OCI-LY7 (cell line): ENCODE measurements at regions not wholly inside any gene's neighbourhood (a gene's known extent, or its start where the extent isn't known, plus 50 kb on each side); places are given as distances from the start of the nearest gene placed in this dataset.

Experiments
- BruUV-seq: library from RNA; stranded (reverse); fragments of 400-500 nt; replicated peaks from 2 replicates; lab custom pipeline; 2021; lab: Mats Ljungman, UMichigan
- CTCF ChIA-PET: fragments of 300-600 bp; sonication (Branson Sonifier 250); formaldehyde crosslinking; loops from one replicate; lab custom pipeline; 2022; ENCODE audit warnings: antibody characterized with exemption; ENCODE audit not compliant: unreplicated experiment; lab: Charles Lee
- POLR2A ChIA-PET: fragments of 300-600 bp; sonication (Branson Sonifier 250); formaldehyde crosslinking; loops from one replicate; lab custom pipeline; 2022; ENCODE audit warnings: antibody characterized with exemption; lab: Charles Lee
- DNase-seq: peaks from one replicate; pipeline ENCODE4 v3.0.0-alpha.2; 2015; ENCODE audit warnings: low spot score
- H2AFZ ChIP-seq: fragments of 200-600 bp; sonication (generic), shearing (Covaris generic); 2 replicates; pipeline ENCODE4 v1.6.1; 2014; ENCODE audit warnings: mild to moderate bottlenecking, antibody characterized with exemption, low read length, moderate library complexity
- H3K27ac ChIP-seq: fragments of 200-600 bp; sonication (generic); 2 replicates; pipeline ENCODE4 v1.5.1; 2014; ENCODE audit warnings: mixed run types, low read depth, mild to moderate bottlenecking, moderate library complexity, low read length, inconsistent platforms; ENCODE audit not compliant: poor library complexity, severe bottlenecking
- H3K36me3 ChIP-seq: fragments of 200-600 bp; sonication (generic); 2 replicates; pipeline ENCODE4 v1.6.1; 2014; ENCODE audit warnings: mild to moderate bottlenecking, antibody characterized with exemption, low read length, moderate library complexity, mixed read lengths; ENCODE audit not compliant: insufficient read depth
- H3K4me1 ChIP-seq: fragments of 200-600 bp; sonication (generic); 2 replicates; pipeline ENCODE4 v1.5.1; 2014; ENCODE audit warnings: mild to moderate bottlenecking, low read length; ENCODE audit not compliant: insufficient read depth, poor library complexity, severe bottlenecking
- H3K4me2 ChIP-seq: fragments of 200-600 bp; sonication (generic); 2 replicates; pipeline ENCODE4 v1.6.1; 2014; ENCODE audit warnings: mild to moderate bottlenecking, low read length
- H3K4me3 ChIP-seq: fragments of 200-600 bp; sonication (generic); 2 replicates; pipeline ENCODE4 v1.5.1; 2014; ENCODE audit warnings: mild to moderate bottlenecking, low read depth, low read length; ENCODE audit not compliant: poor library complexity, severe bottlenecking
- H3K79me2 ChIP-seq: fragments of 200-600 bp; sonication (generic); 2 replicates; pipeline ENCODE4 v1.6.1; 2016; ENCODE audit warnings: low read depth, mild to moderate bottlenecking, low read length, moderate library complexity, mixed read lengths; ENCODE audit not compliant: insufficient read depth
- H3K9me2 ChIP-seq: fragments of 200-600 bp; sonication (generic); 2 replicates; pipeline ENCODE4 v1.6.1; 2016; ENCODE audit warnings: mild to moderate bottlenecking, low read length, mixed read lengths; ENCODE audit not compliant: insufficient read depth
- H3K9me3 ChIP-seq: fragments of 200-600 bp; sonication (generic); 2 replicates; pipeline ENCODE4 v1.6.1; 2014; ENCODE audit warnings: mild to moderate bottlenecking, mixed run types, low read length, mixed read lengths
- H4K20me1 ChIP-seq: fragments of 200-600 bp; sonication (generic); 2 replicates; pipeline ENCODE4 v1.6.1; 2014; ENCODE audit warnings: mild to moderate bottlenecking, antibody characterized with exemption, low read length, moderate library complexity, mixed read lengths; ENCODE audit not compliant: insufficient read depth
- EZH2phosphoT487 ChIP-seq: fragments of 200-600 bp; sonication (generic); IDR thresholded peaks from 2 replicates; pipeline ENCODE4 v1.6.1; 2018; ENCODE audit warnings: low read depth, borderline replicate concordance, mild to moderate bottlenecking, mixed run types, antibody characterized with exemption, low read length, moderate library complexity, mixed read lengths
- intact Hi-C: fragments of 100-400 bp; cut with micrococcal nuclease; formaldehyde crosslinking; loops from one replicate; pipeline ENCODE4 v1.10.0; 2022; ENCODE audit not compliant: unreplicated experiment
- TF ChIP-seq, protein P1 (sequence below): fragments of 200-600 bp; sonication (generic); conservative IDR thresholded peaks from 2 replicates; pipeline ENCODE4 v1.5.1; 2014; ENCODE audit warnings: mild to moderate bottlenecking, antibody characterized with exemption, low read length, moderate library complexity, mixed read lengths

- Histone ChIP-seq H3K36me3 (no peaks in the 10 kb centered on the region), H3K9me3 (no peaks in the 10 kb centered on the region), H3K79me2 (no peaks in the 10 kb centered on the region), H3K4me2 (no peak overlapping the region), H2AFZ (no peak overlapping the region), H3K4me1 (no peaks in the 10 kb centered on the region), H4K20me1 (no peaks in the 10 kb centered on the region; the same call in 1 of the 2 replicates), H3K4me3 (no peak overlapping the region), H3K27ac (no peak overlapping the region), H3K9me2 (no peaks in the 10 kb centered on the region)
- no peak for TF ChIP-seq EZH2phosphoT487
- TF ChIP-seq, protein P1, sequence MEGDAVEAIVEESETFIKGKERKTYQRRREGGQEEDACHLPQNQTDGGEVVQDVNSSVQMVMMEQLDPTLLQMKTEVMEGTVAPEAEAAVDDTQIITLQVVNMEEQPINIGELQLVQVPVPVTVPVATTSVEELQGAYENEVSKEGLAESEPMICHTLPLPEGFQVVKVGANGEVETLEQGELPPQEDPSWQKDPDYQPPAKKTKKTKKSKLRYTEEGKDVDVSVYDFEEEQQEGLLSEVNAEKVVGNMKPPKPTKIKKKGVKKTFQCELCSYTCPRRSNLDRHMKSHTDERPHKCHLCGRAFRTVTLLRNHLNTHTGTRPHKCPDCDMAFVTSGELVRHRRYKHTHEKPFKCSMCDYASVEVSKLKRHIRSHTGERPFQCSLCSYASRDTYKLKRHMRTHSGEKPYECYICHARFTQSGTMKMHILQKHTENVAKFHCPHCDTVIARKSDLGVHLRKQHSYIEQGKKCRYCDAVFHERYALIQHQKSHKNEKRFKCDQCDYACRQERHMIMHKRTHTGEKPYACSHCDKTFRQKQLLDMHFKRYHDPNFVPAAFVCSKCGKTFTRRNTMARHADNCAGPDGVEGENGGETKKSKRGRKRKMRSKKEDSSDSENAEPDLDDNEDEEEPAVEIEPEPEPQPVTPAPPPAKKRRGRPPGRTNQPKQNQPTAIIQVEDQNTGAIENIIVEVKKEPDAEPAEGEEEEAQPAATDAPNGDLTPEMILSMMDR = no peak
- intact Hi-C loops = no loop called here
- DNase-seq = no peak
- ChIA-PET POLR2A (no interaction called here), CTCF (no interaction called here)
- BruUV-seq = no TSS peak
Measured at GRCh38 chr4:45292844-45293243, 566.5 kb upstream of the GNPDA2 start.

DNA sequence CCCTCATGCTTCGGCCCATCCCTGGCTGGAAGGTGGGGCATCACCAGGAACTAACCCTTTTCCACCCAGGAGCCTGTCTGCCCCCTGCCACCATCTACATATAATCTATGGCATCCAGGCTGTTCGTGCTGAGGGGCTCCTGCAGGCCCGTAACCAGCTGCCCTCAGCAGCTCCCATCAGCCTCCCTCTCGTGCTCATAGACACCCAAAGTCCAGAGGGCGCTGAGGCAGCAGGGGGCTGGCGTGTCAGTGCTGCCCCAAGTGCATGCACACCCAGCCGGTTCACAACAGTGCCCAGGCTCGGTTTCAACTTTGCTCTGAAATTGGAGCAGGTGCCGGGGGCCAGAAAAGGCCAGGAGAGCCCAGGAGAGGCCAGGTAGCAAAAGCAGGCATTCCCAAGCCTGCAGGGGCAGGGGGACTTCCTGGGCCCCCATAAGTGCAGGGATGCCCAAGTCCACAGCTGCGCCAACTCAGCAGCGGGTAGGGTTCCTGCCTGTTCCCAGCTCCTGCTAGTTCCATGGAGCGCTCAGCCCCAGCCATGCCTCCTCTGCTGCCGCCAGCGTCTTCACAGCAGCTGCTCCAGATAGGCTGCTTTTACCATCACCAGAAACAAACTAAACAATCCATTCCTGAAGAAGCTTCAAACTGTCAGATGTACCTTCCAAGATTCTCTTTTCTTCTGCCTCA, 558.2 kb upstream of the GNPDA2 start:
- TF ChIP-seq, protein P1 = no peak
- no peak for TF ChIP-seq EZH2phosphoT487
- no peak overlapping the region for H3K27ac ChIP-seq
- no peaks in the 10 kb centered on the region for H3K9me3 ChIP-seq
- H3K4me3 ChIP-seq = no peak overlapping the region
- H3K4me2 ChIP-seq = no peak overlapping the region
- ChIA-PET POLR2A (no interaction called here), CTCF (no interaction called here)
- no peaks in the 10 kb centered on the region for H4K20me1 ChIP-seq
- no TSS peak for BruUV-seq
- no peaks in the 10 kb centered on the region for H3K4me1 ChIP-seq
- no peak for DNase-seq
- no peaks in the 10 kb centered on the region for H3K9me2 ChIP-seq
- H3K36me3 ChIP-seq = no peaks in the 10 kb centered on the region
- intact Hi-C loops = no loop called here
- no peaks in the 10 kb centered on the region for H3K79me2 ChIP-seq
- no peak overlapping the region for H2AFZ ChIP-seq

- no peak overlapping the region for H2AFZ ChIP-seq
- intact Hi-C loops = no loop called here
- BruUV-seq = no TSS peak
- ChIA-PET CTCF (no interaction called here), POLR2A (interaction anchor here (0.7 kb wide), 1 partner anchor 33 kb away, joined by 3 read pairs; no protein-coding TSS in a partner anchor)
- DNase-seq = no peak
- H3K4me2 ChIP-seq = no peak overlapping the region
- no peaks in the 10 kb centered on the region for H3K4me1 ChIP-seq
- H3K9me3 ChIP-seq = no peaks in the 10 kb centered on the region
- H3K79me2 ChIP-seq = no peaks in the 10 kb centered on the region
- no peak overlapping the region for H3K27ac ChIP-seq
- no peaks in the 10 kb centered on the region for H4K20me1 ChIP-seq
- H3K9me2 ChIP-seq = no peaks in the 10 kb centered on the region
- TF ChIP-seq EZH2phosphoT487 = no peak
- TF ChIP-seq, protein P1 = no peak
- H3K4me3 ChIP-seq = no peak overlapping the region
- no peaks in the 10 kb centered on the region for H3K36me3 ChIP-seq
Measured at GRCh38 chr4:45283352-45283751, 557.0 kb upstream of the GNPDA2 start.
